ENCODE measurements at regions not wholly inside any gene's neighbourhood (a gene's known extent, or its start where the extent isn't known, plus 50 kb on each side); places are given as distances from the start of the nearest gene placed in this dataset.

GRCh38 chr12:20305470-20305869 lies 62.9 kb upstream of the PDE3A start:
- TF ChIP-seq CTCF (IDR thresholded peaks at IDR 0.05): no peak
- no peaks in the 10 kb centered on the region for H3K4me1 ChIP-seq
- no peaks in the 10 kb centered on the region for H3K36me3 ChIP-seq
- H3K4me3 ChIP-seq: no peak overlapping the region
- peaks cover 0 to 17% of the 10 kb centered on the region in 2 donors for H3K9me3 ChIP-seq
- no peaks in the 10 kb centered on the region for H3K27me3 ChIP-seq
- no peak overlapping the region for H3K27ac ChIP-seq
- intact Hi-C loops (cut with DNase I): no loop called here
- DNase-seq (no peak), ATAC-seq (no peak)

GRCh38 chr12:20309504-20310148 lies 58.7 kb upstream of the PDE3A start:
- ATAC-seq: no peak
- intact Hi-C loops (cut with DNase I): no loop called here

DNA sequence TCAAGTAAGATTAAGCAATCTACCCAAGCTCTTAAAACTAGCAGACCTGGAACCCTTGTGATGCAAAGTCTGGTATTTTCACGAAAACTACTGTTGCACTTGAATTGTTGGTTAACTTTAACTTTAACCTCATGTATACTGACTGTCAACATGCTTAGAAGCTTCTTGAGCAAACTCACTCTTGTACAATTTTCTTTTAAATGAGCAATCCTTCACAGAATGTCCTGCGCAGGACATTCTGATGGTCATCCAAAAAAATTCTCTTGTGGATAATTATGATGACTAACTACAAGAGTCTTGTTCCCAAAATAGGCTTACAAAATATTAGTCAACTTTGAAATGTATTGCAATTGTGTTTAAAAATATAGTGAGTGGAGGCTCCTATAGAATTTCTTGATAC lies 54.0 kb upstream of the PDE3A start:
- Histone ChIP-seq H3K4me1 (no peaks in the 10 kb centered on the region), H3K4me3 (no peak overlapping the region), H3K27me3 (no peaks in the 10 kb centered on the region), H3K27ac (no peak overlapping the region), H3K9me3 (no peaks in the 10 kb centered on the region), H3K36me3 (no peaks in the 10 kb centered on the region)
- DNase-seq (no peak), ATAC-seq (no peak)
- intact Hi-C loops (cut with DNase I): no loop called here
- no peak for TF ChIP-seq CTCF (IDR thresholded peaks at IDR 0.05)

More at GRCh38 chr12:20309504-20310148, 58.7 kb upstream of the PDE3A start:
- no peak overlapping the region for H3K4me3 ChIP-seq
- H3K9me3 ChIP-seq: peaks cover 0 to 17% of the 10 kb centered on the region in 2 donors
- H3K4me1 ChIP-seq: no peaks in the 10 kb centered on the region
- H3K36me3 ChIP-seq: no peaks in the 10 kb centered on the region
- TF ChIP-seq CTCF (IDR thresholded peaks at IDR 0.05): no peak
- no peak for DNase-seq
- H3K27me3 ChIP-seq: no peaks in the 10 kb centered on the region
- H3K27ac ChIP-seq: no peak overlapping the region

DNA sequence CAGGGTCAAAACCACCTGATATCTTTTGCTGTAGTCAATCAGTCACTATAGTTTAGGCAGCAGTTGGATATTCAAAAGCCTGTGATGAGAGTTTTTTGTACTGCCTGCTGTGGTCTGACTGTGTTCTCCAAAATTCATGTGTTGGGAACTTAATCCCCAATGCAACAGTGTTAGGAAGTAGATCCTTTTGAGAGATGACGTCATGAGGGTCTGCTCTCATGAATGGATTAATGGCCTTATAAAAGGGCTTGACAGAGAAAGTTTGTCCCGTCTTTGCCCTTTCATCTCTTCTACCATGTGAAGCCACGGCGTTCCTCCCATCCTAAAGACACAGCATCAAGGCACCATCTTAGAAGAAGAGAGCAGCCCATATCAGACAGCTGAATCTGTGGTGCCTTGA lies 50.8 kb upstream of the PDE3A start:
- H3K9me3 ChIP-seq: no peaks in the 10 kb centered on the region
- DNase-seq: no peak
- H3K4me3 ChIP-seq: no peak overlapping the region
- intact Hi-C loops (cut with DNase I): no loop called here
- H3K36me3 ChIP-seq: no peaks in the 10 kb centered on the region
- H3K27ac ChIP-seq: no peak overlapping the region
- ATAC-seq: no peak
- no peaks in the 10 kb centered on the region for H3K27me3 ChIP-seq
- no peak for TF ChIP-seq CTCF (IDR thresholded peaks at IDR 0.05)
- H3K4me1 ChIP-seq: no peaks in the 10 kb centered on the region

All from left lung (tissue), 4 donors.